ENCODE measurements at regions not wholly inside any gene's neighbourhood (a gene's known extent, or its start where the extent isn't known, plus 50 kb on each side); places are given as distances from the start of the nearest gene placed in this dataset.
A peak's percentile ranks its signal among the peaks of the same experiment; 100 is the strongest.

- no peak for DNase-seq (ENCODE audit: low read depth)
Measured at GRCh38 chr5:159385536-159385935, 55.2 kb upstream of the IL12B start.

GRCh38 chr5:159386028-159386711, 55.9 kb upstream of the IL12B start:
- no peak for DNase-seq (ENCODE audit: low read depth)

GRCh38 chr5:159392871-159393270, 62.6 kb upstream of the IL12B start:
- DNase-seq (ENCODE audit: low read depth) = no peak

DNA sequence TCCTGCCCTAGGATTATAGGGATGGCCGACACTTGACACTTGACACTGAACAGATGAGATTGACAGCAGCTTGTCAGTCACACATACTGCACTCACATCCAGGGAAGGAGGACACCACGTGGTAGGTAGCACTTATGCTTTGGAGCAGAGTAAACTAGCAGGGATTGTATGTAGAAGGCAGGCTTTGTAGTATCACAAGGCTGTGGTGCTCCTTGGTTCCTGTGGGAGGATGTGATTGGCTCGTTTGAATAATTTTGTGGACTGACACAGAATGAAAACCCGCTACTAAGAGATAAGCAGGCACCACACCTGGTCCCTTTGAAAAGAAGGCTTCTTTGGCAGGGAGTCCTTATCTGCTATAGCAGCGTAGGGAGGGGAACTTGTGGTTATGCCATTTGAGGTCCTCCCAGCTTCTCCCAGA, 63.6 kb upstream of the IL12B start:
- DNase-seq (ENCODE audit: low read depth) = no peak

DNA sequence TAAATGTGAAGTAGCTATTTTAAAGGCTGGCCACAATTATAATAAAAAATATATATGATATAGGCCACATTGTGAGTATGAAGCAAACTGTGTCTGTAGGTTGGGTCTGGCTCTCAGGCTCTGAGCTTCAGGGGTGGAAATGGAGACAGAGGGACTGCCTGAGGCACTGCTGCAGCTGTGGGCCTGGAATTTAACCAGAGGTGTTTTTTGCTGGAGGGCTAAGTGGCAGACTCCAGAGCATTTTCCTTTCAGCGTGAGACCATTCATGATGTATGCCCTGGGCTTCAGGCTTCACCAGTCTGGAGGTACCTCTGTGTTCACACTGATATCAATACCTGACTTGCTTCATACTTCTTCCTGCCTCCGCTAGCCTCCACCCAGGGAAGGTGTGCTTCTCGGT, 64.9 kb upstream of the IL12B start:
- no peak for DNase-seq (ENCODE audit: low read depth)

- DNase-seq (ENCODE audit: low read depth) = no peak
Measured at GRCh38 chr5:159398936-159399335, 68.6 kb upstream of the IL12B start.

DNA sequence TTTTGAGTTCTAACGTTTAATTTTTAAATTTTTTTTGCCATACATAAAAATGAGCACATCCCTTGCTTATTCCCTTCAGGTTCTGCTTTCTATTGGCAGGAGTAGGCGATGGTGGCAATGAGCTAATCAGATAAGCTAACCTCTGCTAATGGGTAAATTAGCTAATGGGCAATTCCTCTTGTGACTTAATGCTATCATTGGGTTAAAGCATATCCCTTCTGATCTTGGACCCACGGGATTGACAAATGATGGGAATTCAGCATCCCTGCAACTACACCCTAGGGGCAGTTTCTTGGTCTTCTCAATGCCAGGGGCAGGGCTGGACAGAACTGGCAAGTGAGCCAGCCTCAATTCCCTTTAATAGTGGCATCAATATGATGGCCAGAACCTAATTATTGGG, 70.2 kb upstream of the IL12B start:
- no peak for DNase-seq (ENCODE audit: low read depth)

DNA sequence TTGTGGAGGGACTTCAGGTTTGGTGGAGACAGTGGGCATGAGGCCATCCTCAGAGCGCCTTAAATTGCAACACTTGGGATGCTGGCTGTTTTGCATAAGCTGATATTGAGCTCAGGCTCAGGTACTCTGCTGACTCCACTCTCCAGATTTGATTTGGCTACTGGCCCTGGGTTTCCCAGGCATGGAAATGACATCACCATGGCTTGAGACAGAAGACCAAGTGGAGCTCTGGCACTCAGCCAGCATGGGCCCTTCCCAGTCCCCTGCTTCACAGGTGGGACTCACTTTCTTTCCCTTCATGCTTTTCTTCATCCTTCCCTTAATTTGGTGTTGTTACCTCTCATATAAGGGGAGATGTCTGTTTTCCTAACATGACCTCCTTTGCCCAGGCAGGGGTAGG, 72.0 kb upstream of the IL12B start:
- no peak for DNase-seq (ENCODE audit: low read depth)

- DNase-seq (ENCODE audit: low read depth) = no peak
Measured at GRCh38 chr5:159402856-159403255, 72.6 kb upstream of the IL12B start.

DNA sequence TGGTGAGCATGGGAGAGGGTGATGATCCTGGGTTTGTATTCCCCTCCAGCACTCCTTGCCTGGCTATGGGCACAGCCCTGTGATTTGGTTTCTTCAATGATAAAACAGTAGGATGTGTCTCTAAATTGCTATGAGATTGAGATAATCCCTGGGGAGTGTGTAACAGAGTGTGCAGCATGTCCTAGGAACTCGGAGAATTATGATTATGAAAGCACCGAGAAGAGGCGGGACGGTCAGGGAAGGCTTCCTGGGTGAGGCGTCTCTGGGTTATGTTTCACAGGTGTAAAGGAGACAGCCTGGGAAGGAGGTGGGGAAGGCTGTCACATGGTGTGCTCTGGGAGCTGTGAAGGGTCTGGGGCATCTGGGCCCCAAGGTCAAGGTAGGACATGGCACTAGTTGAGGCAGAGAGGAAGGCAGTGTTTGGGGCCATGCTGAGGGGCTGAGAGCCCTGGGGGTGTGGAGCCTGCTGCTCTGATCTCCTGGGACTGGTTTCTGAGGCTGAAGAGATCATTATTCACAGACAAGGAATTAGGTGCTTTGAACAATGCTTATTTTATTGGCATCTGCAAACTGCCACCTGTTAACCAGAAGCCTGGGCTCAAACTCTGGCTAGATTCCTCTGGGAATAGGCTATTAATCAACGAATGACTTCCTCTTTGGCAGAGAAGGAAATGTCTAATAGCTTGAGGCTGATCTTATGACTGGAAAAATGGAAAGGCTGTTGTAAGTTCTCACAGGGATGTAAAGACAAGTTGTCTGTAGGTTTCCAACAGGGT, 73.8 kb upstream of the IL12B start:
- DNase-seq (ENCODE audit: low read depth) = peak; percentile 3

DNA sequence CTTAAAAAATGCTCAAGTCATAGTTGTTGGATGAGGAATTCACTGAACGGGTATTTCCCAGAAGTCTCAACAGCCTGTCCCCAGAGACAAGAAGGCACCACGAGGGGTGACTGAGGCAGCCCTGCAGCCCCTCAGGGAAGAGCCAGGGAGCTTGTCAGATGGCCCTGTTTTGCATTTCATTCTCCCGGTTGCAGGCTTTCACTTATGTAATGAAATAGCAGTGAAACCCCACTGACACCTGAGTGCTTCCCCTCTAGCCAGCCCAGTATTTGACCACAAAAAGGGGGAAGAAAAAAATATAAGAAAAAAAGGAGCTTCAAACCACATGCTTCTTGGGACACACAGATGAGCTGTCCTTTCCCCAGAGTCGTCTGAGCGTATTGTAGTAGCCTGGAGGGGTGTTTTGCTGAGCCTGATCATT, 75.3 kb upstream of the IL12B start:
- DNase-seq (ENCODE audit: low read depth) = no peak

DNA sequence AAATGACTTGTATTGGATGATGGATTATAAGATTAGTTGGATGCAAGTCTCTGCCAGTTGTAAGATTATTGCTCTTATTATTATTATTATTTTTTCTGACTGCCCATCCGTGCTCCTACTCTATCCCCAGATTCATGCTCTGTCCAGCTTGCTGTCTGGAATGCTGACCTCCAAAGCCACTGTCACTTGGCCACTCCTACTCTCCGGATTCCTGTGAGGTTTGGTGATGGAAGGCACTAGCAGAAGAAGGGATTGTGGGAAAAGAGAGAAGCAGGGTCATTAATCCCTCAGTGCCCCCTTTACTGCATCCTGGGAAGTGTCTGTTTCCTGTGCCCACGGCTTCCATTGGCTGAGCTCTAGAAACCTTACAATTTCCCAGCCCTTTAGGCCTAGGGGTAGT, 76.3 kb upstream of the IL12B start:
- DNase-seq (ENCODE audit: low read depth) = no peak

DNA sequence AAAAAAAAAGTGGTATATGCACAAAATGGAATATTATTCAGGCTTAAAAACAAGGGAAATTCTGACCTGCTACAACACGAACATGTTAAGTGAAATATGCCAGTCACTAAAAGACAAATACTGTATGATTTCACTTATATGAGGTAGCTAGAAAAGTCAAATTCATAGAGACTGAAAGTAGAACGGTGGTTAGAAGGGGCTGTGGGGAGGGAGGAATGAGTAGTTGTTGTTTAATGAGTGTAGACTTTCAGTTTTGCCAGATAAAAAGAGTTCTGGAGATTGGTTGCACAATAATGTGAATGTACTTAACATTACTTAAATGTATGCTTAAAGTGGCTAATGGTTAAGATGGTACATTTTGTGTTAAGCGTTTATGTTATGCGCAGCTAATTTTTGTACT, 79.5 kb upstream of the IL12B start:
- no peak for DNase-seq (ENCODE audit: low read depth)

DNA sequence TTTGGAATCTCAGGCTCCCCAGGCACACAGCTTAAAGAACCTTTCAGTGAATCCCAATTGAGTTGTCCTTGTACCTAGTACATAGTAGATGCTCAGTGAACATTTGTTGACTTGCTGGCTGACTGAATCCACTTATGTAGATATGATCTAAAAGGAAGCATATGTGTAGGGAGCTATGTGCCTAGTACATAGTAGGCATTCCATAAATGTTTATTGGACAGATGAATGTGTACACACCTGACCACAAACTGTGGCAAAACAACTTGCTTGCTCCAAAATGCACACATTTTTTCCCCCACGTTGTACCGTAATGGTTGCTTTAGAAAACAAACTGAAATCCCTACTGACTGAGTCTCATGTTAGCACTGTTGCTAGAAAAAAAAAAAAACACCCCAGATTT, 80.2 kb upstream of the IL12B start:
- DNase-seq (ENCODE audit: low read depth) = no peak

DNA sequence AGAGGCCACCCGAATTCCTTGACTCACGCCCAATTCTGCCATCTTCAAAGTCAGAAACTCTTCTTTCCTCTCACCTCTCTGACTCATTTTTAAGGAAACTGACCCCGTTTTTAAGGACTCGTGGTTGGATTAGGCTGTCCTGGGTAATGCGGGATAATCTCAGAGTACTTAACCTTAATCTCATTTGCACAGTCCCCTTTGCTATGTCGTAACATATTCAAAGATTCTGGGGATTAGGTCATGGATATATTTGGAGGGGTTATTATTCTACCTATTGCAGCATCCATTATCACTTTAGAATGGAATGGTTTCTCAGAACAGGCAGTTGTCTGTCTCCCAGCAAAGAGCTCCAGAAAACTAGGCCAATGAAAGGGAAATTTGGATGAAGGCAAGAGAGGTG, 80.8 kb upstream of the IL12B start:
- DNase-seq (ENCODE audit: low read depth) = no peak

DNA sequence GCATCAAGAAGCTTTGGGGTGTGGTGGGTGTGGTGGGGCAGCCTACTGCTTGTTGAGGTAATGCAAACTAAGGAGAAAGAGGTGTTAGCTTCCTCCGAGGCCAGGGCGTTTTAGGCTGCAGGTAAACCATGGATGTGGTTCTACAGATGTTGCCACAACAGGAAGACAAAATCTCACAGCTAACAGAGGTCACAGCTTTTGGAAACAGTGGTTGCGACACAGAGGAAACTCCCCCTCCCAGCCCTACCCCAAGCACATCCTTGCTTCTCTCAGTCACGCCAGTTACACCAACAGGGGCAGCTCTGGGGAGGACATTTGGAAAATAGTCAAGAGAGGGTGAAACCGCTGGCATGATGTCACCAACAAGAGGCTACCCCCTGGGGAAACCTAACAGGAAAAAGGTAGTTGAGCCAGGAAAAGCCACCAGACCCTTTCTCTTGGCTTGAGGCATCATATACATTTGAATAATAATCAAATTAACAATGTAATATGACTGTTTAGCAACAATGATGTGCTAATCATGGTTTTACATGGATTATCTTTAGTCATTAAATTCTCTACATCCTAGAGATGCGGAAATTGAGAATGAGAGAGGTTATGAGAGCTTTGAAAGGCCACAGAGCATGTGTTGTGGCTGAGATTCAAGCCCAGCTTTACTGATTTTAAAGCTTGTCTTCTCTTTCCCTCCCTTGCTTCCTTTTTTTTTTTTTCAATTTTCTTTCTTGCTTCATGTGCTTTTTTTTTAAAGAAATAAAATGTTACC, 82.2 kb upstream of the IL12B start:
- no peak for DNase-seq (ENCODE audit: low read depth)

- no peak for DNase-seq (ENCODE audit: low read depth)
Measured at GRCh38 chr5:159414021-159414420, 83.7 kb upstream of the IL12B start.

GRCh38 chr5:159415301-159415937, 85.1 kb upstream of the IL12B start:
- DNase-seq (ENCODE audit: low read depth) = no peak

- no peak for DNase-seq (ENCODE audit: low read depth)
Measured at GRCh38 chr5:159416438-159416837, 86.2 kb upstream of the IL12B start.

- DNase-seq (ENCODE audit: low read depth) = no peak
Measured at GRCh38 chr5:159417170-159417569, 86.9 kb upstream of the IL12B start.

DNA sequence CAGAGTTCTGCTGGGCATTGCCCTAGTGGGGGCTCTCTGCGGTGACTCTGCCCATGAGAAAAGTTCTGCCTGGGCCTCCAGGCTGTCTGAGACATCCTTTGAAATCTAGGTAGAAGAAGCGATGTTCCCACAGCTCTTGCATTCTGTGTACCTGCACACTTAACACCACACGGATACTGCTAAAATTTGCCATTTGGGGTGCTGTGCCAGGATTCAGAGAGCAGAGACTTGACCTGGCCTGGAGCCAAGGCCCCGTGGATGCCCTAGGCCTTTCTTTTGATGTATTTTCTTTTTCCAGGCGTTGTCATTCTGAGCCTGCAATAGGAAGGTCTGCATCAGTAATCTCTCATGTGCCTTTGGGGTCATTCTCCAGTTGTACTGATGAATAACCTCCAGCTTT, 89.3 kb upstream of the IL12B start:
- no peak for DNase-seq (ENCODE audit: low read depth)

DNA sequence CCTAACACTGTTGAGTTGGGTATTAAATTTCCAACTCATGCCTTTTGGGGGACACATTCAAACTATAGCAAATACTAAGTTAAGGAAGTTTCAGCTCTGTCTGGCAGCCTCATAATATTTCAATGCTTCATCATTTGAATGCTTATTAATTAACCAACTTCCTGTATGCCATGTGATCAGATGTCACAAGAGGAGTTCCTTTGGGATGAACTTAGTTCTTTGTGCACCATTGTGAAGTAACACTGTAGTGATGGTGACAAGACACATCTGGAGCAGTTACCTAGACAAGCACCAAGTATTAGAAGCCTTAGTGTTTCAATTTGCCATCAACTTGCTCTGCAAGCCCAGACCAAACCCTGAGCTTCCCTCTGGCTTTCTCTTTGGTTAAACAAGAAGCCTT, 90.7 kb upstream of the IL12B start:
- DNase-seq (ENCODE audit: low read depth) = no peak

- no peak for DNase-seq (ENCODE audit: low read depth)
Measured at GRCh38 chr5:159422361-159422760, 92.1 kb upstream of the IL12B start.
